ENCODE measurements at regions not wholly inside any gene's neighbourhood (a gene's known extent, or its start where the extent isn't known, plus 50 kb on each side); places are given as distances from the start of the nearest gene placed in this dataset.

DNA sequence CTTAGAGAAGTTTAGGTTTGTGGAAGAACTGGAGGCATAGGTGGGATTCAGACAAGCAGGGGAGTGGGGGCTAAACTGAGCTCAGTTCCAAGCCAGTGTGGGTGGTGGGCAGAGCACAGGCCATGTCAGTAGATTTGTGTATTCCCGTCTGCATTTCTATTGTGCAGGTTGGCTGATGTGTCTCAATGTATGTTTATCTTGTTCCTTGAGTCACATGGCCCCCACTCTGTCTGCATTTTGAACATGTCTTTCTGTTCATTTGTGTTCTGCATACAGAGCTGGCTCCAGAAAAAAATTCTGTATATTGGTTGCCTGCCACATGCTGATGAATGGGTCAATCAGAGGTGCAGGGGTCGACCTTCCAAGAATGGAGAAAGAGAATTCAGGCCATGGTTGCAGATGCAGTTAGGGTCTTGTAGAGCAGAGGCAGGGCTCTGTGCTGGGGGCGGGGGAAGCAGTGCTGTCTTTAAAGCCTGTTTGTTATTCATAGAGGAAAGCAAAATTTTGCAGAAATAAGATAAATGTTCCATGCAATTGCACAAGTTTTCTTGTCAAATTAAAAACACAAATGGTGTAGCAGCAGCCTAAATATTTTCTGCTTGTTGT is 166.7 kb downstream of the CDH26 start:
- Histone ChIP-seq H3K4me1 (ENCODE audit: control insufficient read depth, insufficient read depth, low read length) (peaks cover 3% of the 10 kb centered on the region), H3K36me3 (ENCODE audit: control insufficient read depth, insufficient read depth, low read length) (no peaks in the 10 kb centered on the region), H3K27ac (ENCODE audit: insufficient read depth, low read depth, low read length, poor library complexity, severe bottlenecking) (no peak overlapping the region), H3K9me3 (ENCODE audit: control insufficient read depth, low read length) (no peaks in the 10 kb centered on the region), H3K27me3 (ENCODE audit: control insufficient read depth, insufficient read depth, low read length, poor library complexity, severe bottlenecking) (no peaks in the 10 kb centered on the region), H3K4me3 (ENCODE audit: insufficient read depth, low read depth, low read length) (no peak overlapping the region)
- 84 to 85% methylated on average over 3 of the region's 3 CpGs for WGBS, 2 experiments

DNA sequence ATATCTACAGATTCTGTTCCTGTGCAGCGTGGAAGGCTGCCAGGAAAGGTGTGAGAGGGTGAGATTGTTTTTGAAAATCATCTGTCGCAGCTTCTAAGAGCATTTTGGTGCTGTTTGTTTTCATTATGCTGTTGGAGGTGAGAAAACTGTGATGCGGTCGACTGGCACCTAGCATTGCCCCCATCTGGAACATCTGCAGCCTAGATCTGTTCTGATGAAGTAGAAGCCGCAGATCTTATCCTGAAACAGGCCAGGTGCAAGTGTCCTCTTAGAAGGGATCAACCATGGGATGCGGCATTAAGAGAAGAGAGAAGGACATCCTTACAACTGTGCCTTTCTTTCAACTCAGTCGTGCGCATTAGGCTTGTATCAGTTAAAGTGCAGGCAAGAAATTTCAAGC is 167.3 kb downstream of the CDH26 start:
- no peak overlapping the region for H3K4me3 ChIP-seq (ENCODE audit: insufficient read depth, low read depth, low read length)
- H3K36me3 ChIP-seq (ENCODE audit: control insufficient read depth, insufficient read depth, low read length), result no peaks in the 10 kb centered on the region
- H3K9me3 ChIP-seq (ENCODE audit: control insufficient read depth, low read length), result no peaks in the 10 kb centered on the region
- no peak overlapping the region for H3K27ac ChIP-seq (ENCODE audit: insufficient read depth, low read depth, low read length, poor library complexity, severe bottlenecking)
- no peaks in the 10 kb centered on the region for H3K27me3 ChIP-seq (ENCODE audit: control insufficient read depth, insufficient read depth, low read length, poor library complexity, severe bottlenecking)
- peaks cover 3% of the 10 kb centered on the region for H3K4me1 ChIP-seq (ENCODE audit: control insufficient read depth, insufficient read depth, low read length)
- WGBS, 2 experiments, result 94 to 98% methylated on average over 8 of the region's 8 CpGs

GRCh38 chr20:60126975-60127374 is 168.8 kb downstream of the CDH26 start:
- H3K9me3 ChIP-seq (ENCODE audit: control insufficient read depth, low read length), result no peaks in the 10 kb centered on the region
- peaks cover 7% of the 10 kb centered on the region for H3K4me1 ChIP-seq (ENCODE audit: control insufficient read depth, insufficient read depth, low read length)
- 51 to 58% methylated on average over 1 of the region's 1 CpG for WGBS, 2 experiments
- no peaks in the 10 kb centered on the region for H3K36me3 ChIP-seq (ENCODE audit: control insufficient read depth, insufficient read depth, low read length)
- H3K27me3 ChIP-seq (ENCODE audit: control insufficient read depth, insufficient read depth, low read length, poor library complexity, severe bottlenecking), result no peaks in the 10 kb centered on the region
- no peak overlapping the region for H3K4me3 ChIP-seq (ENCODE audit: insufficient read depth, low read depth, low read length)
- no peak overlapping the region for H3K27ac ChIP-seq (ENCODE audit: insufficient read depth, low read depth, low read length, poor library complexity, severe bottlenecking)

- no peak overlapping the region for H3K27ac ChIP-seq (ENCODE audit: insufficient read depth, low read depth, low read length, poor library complexity, severe bottlenecking)
- no peaks in the 10 kb centered on the region for H3K27me3 ChIP-seq (ENCODE audit: control insufficient read depth, insufficient read depth, low read length, poor library complexity, severe bottlenecking)
- no peak overlapping the region for H3K4me3 ChIP-seq (ENCODE audit: insufficient read depth, low read depth, low read length)
- H3K4me1 ChIP-seq (ENCODE audit: control insufficient read depth, insufficient read depth, low read length), result peaks cover 5% of the 10 kb centered on the region
- 52 to 59% methylated on average over 6 of the region's 6 CpGs for WGBS, 2 experiments
- no peaks in the 10 kb centered on the region for H3K9me3 ChIP-seq (ENCODE audit: control insufficient read depth, low read length)
- H3K36me3 ChIP-seq (ENCODE audit: control insufficient read depth, insufficient read depth, low read length), result no peaks in the 10 kb centered on the region
Observed at GRCh38 chr20:60131375-60131774, 173.2 kb downstream of the CDH26 start.

GRCh38 chr20:60132162-60132826 is 174.1 kb downstream of the CDH26 start:
- no peaks in the 10 kb centered on the region for H3K9me3 ChIP-seq (ENCODE audit: control insufficient read depth, low read length)
- H3K27ac ChIP-seq (ENCODE audit: insufficient read depth, low read depth, low read length, poor library complexity, severe bottlenecking), result no peak overlapping the region
- H3K4me3 ChIP-seq (ENCODE audit: insufficient read depth, low read depth, low read length), result no peak overlapping the region
- 94 to 96% methylated on average over 8 of the region's 8 CpGs for WGBS, 2 experiments
- no peaks in the 10 kb centered on the region for H3K36me3 ChIP-seq (ENCODE audit: control insufficient read depth, insufficient read depth, low read length)
- H3K27me3 ChIP-seq (ENCODE audit: control insufficient read depth, insufficient read depth, low read length, poor library complexity, severe bottlenecking), result no peaks in the 10 kb centered on the region
- peaks cover 5% of the 10 kb centered on the region for H3K4me1 ChIP-seq (ENCODE audit: control insufficient read depth, insufficient read depth, low read length)

DNA sequence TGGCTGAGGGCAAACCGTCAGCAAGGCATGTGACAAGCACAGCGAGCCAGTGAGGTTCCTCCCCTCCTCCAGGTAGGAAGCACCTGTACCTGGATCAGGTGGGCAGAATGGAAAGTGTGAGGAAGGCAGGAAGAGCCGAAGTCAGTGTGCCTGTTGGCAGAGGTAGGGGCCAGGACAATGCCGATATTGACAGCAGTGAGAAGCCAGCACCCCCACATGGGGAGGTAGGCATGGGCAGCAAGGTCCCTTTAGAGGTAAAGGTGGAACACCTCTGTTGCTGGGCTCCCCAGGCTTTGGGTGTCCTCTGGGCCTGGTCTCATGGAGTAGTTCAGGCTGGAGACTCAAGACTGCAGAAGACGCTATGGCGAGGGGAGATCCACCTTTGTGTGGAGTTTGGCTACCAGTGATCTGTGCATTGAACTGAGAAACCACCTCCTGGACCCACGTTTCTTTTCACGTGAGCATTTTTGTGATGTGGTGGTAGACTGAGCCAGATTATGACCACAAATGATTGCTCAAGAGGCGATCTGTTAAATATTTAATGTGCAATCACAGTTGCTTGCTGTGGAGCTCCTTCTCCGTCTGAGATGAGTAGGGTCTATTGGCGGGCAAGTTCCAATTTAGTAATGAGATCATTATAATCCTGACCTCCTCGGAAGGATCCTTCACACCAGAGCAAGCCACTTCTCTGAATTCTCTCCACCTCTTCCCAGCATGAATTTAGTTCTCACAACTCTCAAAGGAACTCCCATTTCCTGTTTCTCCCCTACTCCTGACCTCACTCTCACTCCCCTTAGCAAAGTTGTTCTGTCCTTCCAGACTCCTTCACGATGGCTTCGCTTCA is 174.8 kb downstream of the CDH26 start:
- no peak overlapping the region for H3K4me3 ChIP-seq (ENCODE audit: insufficient read depth, low read depth, low read length)
- no peaks in the 10 kb centered on the region for H3K27me3 ChIP-seq (ENCODE audit: control insufficient read depth, insufficient read depth, low read length, poor library complexity, severe bottlenecking)
- WGBS, 2 experiments, result 94 to 95% methylated on average over 14 of the region's 14 CpGs
- H3K9me3 ChIP-seq (ENCODE audit: control insufficient read depth, low read length), result no peaks in the 10 kb centered on the region
- H3K4me1 ChIP-seq (ENCODE audit: control insufficient read depth, insufficient read depth, low read length), result peaks cover 5% of the 10 kb centered on the region
- no peak overlapping the region for H3K27ac ChIP-seq (ENCODE audit: insufficient read depth, low read depth, low read length, poor library complexity, severe bottlenecking)
- H3K36me3 ChIP-seq (ENCODE audit: control insufficient read depth, insufficient read depth, low read length), result no peaks in the 10 kb centered on the region

DNA sequence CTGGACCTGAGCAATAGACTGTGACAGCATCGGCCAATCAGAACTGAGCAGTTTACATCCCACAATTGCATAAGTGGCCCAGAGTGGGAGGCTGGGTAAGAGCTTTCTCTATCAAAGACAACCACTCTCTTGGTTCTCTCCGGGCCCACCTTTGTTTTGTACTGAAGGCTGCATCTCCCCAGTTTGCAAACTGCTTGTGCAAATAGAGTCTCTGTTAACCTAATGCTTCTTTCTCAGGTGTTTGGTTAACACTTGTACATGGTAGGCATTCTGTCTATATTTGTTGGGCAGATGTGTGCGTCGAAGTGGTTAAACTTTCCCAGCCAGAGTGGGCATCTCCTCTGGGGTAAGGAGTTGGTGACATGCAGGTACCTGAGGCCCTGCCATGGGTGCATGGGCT is 177.1 kb downstream of the CDH26 start:
- no peaks in the 10 kb centered on the region for H3K27me3 ChIP-seq (ENCODE audit: control insufficient read depth, insufficient read depth, low read length, poor library complexity, severe bottlenecking)
- H3K4me1 ChIP-seq (ENCODE audit: control insufficient read depth, insufficient read depth, low read length), result peaks cover 5% of the 10 kb centered on the region
- H3K4me3 ChIP-seq (ENCODE audit: insufficient read depth, low read depth, low read length), result no peak overlapping the region
- H3K27ac ChIP-seq (ENCODE audit: insufficient read depth, low read depth, low read length, poor library complexity, severe bottlenecking), result no peak overlapping the region
- no peaks in the 10 kb centered on the region for H3K36me3 ChIP-seq (ENCODE audit: control insufficient read depth, insufficient read depth, low read length)
- no peaks in the 10 kb centered on the region for H3K9me3 ChIP-seq (ENCODE audit: control insufficient read depth, low read length)
- WGBS, 2 experiments, result 91 to 94% methylated on average over 4 of the region's 4 CpGs

- 93% methylated on average over 6 to 7 of the region's 7 CpGs for WGBS, 2 experiments
- no peak overlapping the region for H3K4me3 ChIP-seq (ENCODE audit: insufficient read depth, low read depth, low read length)
- no peaks in the 10 kb centered on the region for H3K9me3 ChIP-seq (ENCODE audit: control insufficient read depth, low read length)
- H3K4me1 ChIP-seq (ENCODE audit: control insufficient read depth, insufficient read depth, low read length), result no peaks in the 10 kb centered on the region
- H3K27ac ChIP-seq (ENCODE audit: insufficient read depth, low read depth, low read length, poor library complexity, severe bottlenecking), result no peak overlapping the region
- H3K27me3 ChIP-seq (ENCODE audit: control insufficient read depth, insufficient read depth, low read length, poor library complexity, severe bottlenecking), result no peaks in the 10 kb centered on the region
- no peaks in the 10 kb centered on the region for H3K36me3 ChIP-seq (ENCODE audit: control insufficient read depth, insufficient read depth, low read length)
Observed at GRCh38 chr20:60136645-60137401, 178.6 kb downstream of the CDH26 start.

DNA sequence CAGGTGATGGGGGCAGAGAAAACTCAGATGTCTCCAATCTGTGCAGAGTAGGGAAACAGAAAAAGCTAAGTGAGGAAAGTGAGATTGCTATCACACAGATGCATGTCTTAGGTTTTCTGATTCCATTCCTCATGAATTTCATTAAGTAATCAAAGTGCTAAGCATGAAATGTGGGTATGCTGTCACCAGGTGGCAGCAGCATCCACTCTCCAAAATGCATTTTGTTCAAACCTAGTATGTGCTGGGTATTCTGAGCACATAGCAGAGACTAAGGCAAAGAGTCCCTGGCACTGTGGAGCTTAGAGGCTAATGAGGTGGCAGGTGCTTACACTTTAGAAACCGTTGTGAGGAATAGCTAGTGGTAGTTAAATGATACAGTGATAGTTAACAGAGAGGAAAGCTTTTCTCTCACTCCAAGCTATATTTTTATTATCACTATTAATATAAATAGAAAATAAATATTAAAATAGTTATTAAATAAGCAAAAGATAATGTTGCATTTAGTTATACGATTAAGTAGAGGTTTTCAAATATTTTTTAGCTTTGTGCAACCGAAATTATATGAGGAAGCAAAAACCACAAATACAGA is 179.5 kb downstream of the CDH26 start:
- no peak overlapping the region for H3K4me3 ChIP-seq (ENCODE audit: insufficient read depth, low read depth, low read length)
- H3K4me1 ChIP-seq (ENCODE audit: control insufficient read depth, insufficient read depth, low read length), result no peaks in the 10 kb centered on the region
- H3K27ac ChIP-seq (ENCODE audit: insufficient read depth, low read depth, low read length, poor library complexity, severe bottlenecking), result no peak overlapping the region
- no peaks in the 10 kb centered on the region for H3K9me3 ChIP-seq (ENCODE audit: control insufficient read depth, low read length)
- no peaks in the 10 kb centered on the region for H3K27me3 ChIP-seq (ENCODE audit: control insufficient read depth, insufficient read depth, low read length, poor library complexity, severe bottlenecking)
- WGBS, 2 experiments, result 95 to 100% methylated on average over 1 to 3 of the region's 3 CpGs
- H3K36me3 ChIP-seq (ENCODE audit: control insufficient read depth, insufficient read depth, low read length), result no peaks in the 10 kb centered on the region
